ENCODE measurements at regions not wholly inside any gene's neighbourhood (a gene's known extent, or its start where the extent isn't known, plus 50 kb on each side); places are given as distances from the start of the nearest gene placed in this dataset.

GRCh38 chr1:218171302-218171893 is 113.7 kb upstream of the RRP15 start:
- Histone ChIP-seq H3K4me1 (ENCODE audit: control insufficient read depth, insufficient read depth, low read length) (no peaks in the 10 kb centered on the region), H3K27me3 (replicated peaks in 1 of 2; ENCODE audit: control insufficient read depth in 2 of 2, insufficient read depth in 2 of 2, low read length in 1 of 2) (peaks cover 0 to 2% of the 10 kb centered on the region in 2 experiments; a peak in 1 of 4 replicates), H2AFZ (ENCODE audit: control insufficient read depth, low read depth, low read length) (no peak overlapping the region), H3K9me3 (replicated peaks; ENCODE audit: control insufficient read depth, insufficient read depth, low read length) (no peaks in the 10 kb centered on the region), H3K9ac (ENCODE audit: control insufficient read depth, insufficient read depth, low read length) (no peak overlapping the region), H3K36me3 (ENCODE audit: control insufficient read depth in 2 of 2, insufficient read depth in 2 of 2, low read length in 1 of 2) (no peaks in the 10 kb centered on the region), H3K27ac (ENCODE audit: control insufficient read depth, insufficient read depth) (no peak overlapping the region), H3K4me2 (ENCODE audit: control insufficient read depth, insufficient read depth) (no peak overlapping the region), H3K79me2 (ENCODE audit: control insufficient read depth, insufficient read depth, low read length) (no peaks in the 10 kb centered on the region), H4K20me1 (ENCODE audit: control insufficient read depth, insufficient read depth) (no peaks in the 10 kb centered on the region), H3K4me3 (no peak overlapping the region)
- ChIA-PET CTCF (interaction anchor here (0.7 kb wide), 1 partner anchor 1431 kb away, joined by 3 read pairs; no protein-coding TSS in a partner anchor), RAD21 (ENCODE audit: unreplicated experiment) (no interaction called here), SMC1A (ENCODE audit: uncharacterized antibody, unreplicated experiment) (interaction anchor here (1.0 kb wide), 1 partner anchor 86 kb away, joined by 3 read pairs; no protein-coding TSS in a partner anchor), POLR2A (no interaction called here)
- no peak for FAIRE-seq
- WGBS (ENCODE audit: insufficient coverage, insufficient replicate concordance, low lambda C conversion rate, missing lambda C conversion rate) = under 1% methylated on average over 4 of the region's 4 CpGs
- in situ Hi-C loops (cut with MboI) (no loop called here), intact Hi-C loops (cut with micrococcal nuclease; ENCODE audit: unreplicated experiment) (loop anchor here (10.0 kb wide), 1 partner anchor 257 kb away; no protein-coding TSS in a partner anchor)
- no TSS peak for BruUV-seq (replicated peaks)
- no peak for DNase-seq (ENCODE audit: low read depth, low spot score)
- peak; percentile 52; the same call in 1 of the 3 replicates for ATAC-seq
- TF ChIP-seq SMC3 (IDR thresholded peaks at IDR 0.05; ENCODE audit: borderline replicate concordance, low read length) (peak; percentile 58; the same call in 1 of the 2 replicates), RCOR1 (conservative IDR thresholded peaks at IDR 0.05; ENCODE audit: low read depth, low read length) (no peak), EZH2 (IDR thresholded peaks at IDR 0.05; ENCODE audit: borderline replicate concordance, control insufficient read depth, low read depth, low read length) (no peak), POU2F2 (IDR thresholded peaks at IDR 0.05; ENCODE audit: borderline replicate concordance, low read depth, low read length) (no peak), POLR2A (IDR thresholded peaks at IDR 0.05; ENCODE audit: low read depth, low read length) (no peak), FOXK2 (IDR thresholded peaks at IDR 0.05) (no peak), PAX8 (IDR thresholded peaks at IDR 0.05) (no peak), EGR1 (IDR thresholded peaks at IDR 0.05; ENCODE audit: borderline replicate concordance in 1 of 2, low read depth in 2 of 2, low read length in 2 of 2) (no peak), RAD21 (IDR thresholded peaks at IDR 0.05; ENCODE audit: insufficient read depth, low read depth, low read length) (peak; percentile 77)
- TF ChIP-seq, protein P1, sequence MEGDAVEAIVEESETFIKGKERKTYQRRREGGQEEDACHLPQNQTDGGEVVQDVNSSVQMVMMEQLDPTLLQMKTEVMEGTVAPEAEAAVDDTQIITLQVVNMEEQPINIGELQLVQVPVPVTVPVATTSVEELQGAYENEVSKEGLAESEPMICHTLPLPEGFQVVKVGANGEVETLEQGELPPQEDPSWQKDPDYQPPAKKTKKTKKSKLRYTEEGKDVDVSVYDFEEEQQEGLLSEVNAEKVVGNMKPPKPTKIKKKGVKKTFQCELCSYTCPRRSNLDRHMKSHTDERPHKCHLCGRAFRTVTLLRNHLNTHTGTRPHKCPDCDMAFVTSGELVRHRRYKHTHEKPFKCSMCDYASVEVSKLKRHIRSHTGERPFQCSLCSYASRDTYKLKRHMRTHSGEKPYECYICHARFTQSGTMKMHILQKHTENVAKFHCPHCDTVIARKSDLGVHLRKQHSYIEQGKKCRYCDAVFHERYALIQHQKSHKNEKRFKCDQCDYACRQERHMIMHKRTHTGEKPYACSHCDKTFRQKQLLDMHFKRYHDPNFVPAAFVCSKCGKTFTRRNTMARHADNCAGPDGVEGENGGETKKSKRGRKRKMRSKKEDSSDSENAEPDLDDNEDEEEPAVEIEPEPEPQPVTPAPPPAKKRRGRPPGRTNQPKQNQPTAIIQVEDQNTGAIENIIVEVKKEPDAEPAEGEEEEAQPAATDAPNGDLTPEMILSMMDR (IDR thresholded peaks at IDR 0.05 in 2 of 3, conservative IDR thresholded peaks at IDR 0.05 in 1 of 3; ENCODE audit: control insufficient read depth in 2 of 3, extremely low read depth in 1 of 3, insufficient read depth in 1 of 3, low read depth in 3 of 3, low read length in 3 of 3) = peak; percentile 55 to 62 (median 59)
